ENCODE measurements at regions not wholly inside any gene's neighbourhood (a gene's known extent, or its start where the extent isn't known, plus 50 kb on each side); places are given as distances from the start of the nearest gene placed in this dataset.

DNA sequence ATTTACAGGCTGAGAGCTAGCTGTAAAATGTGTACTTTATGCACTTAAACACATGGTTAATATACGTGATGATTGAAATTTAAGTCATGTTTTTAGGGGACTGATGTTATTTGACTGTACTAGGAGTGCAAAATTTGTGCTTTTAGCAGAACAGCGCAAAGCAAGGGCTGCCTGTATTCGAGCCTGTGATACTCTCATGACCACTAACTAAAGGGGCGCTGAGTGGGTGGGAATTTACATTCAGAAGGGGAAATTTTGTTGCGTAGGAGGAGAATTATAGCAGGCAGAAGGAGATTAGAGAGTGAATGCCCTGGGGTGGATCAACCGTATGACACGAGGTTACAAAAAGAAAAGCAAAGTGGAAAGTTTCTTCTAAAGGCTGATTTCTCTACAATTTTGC is 271.8 kb upstream of the HTR2A start:
- no peak for DNase-seq (ENCODE audit: low spot score)

DNA sequence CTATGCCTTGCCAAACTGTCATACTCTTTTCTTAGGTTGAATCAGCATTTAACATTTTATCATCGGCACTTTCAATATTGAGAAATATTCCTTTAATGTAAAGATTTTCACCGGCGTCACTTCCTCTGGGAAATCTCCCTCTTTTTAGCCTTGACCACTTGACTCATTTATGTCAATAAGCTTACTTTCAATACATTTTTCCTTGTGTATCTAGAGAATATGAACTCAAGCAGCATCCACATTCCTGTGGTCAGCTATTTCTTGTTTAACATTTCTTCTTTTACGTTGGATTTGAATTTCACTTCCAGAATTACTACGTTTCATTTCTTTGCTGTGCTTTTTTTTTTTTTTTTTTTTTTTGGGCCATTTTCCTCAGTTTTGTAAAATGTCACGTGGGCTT is 271.2 kb upstream of the HTR2A start:
- no peak for DNase-seq (ENCODE audit: low spot score)

DNA sequence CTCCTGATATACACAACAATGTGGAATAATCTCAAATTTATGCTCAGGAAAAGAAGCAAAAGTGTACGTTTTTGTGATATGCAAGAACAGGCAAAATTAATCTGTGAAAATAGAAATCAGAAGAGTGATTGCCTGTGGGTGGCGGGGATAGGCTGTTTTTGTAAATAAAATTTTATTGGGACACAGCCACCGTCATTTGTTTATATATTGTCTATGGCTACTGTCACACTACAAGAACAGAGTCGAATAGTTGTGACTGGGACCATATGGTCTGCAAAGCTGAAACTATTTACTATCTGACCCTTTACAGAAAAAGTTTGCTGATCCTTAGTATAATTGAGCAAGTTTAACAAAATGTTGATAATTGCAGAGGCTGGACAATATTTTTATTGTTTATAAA is 269.5 kb upstream of the HTR2A start:
- DNase-seq (ENCODE audit: low spot score), result no peak

DNA sequence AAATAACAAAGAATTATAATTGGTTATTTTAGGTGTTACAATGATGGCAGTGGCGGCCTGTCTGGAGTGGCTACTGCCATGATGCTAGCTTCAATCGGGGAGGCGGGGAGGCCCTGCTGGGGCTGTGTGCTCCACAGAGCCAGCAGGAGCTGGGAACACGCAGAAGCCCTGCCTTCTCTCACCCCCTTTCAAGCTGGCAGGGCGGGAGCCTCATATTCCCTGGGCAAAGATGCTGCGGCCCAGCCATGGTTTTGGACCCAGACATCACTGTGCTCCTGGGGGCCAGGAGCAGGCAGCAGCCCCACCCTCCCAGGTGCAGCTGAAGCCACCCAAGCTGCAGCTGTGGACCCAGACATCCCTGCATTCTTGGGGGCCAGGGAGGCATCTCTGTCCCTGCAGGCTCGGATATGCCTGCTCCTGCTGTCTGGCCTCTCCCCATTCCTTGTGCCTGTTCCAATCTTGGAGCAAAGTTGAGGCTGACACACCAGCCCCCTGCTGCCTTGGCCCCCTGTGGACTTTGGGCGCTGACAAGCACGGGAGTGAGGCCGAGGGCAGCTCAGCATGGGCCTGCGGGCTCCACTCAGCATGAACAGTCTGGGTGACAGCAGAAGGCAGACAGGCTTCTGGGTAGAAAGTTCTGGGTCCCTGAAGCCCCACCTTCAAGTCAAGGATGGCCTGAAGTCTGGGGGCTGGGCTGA is 263.1 kb upstream of the HTR2A start:
- no peak for DNase-seq (ENCODE audit: low spot score)

DNA sequence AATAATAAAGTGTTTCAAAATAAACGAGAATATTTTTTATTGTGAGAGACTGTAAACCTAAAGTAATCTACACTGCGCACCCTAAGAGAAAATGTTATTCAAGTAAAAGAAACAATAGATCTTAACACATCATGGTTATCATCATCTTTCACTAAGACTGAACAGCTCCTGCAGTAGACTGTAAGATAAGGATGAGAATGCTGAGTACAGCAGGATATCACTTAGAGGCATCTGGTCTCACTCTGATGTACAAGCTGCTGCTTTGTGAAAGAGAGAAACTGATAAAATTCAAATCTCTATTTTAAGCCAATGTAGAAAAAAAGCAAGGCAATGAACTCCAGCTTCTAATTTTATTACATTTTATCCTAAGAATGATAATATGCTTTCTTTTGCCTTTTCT is 261.7 kb upstream of the HTR2A start:
- DNase-seq (ENCODE audit: low spot score), result no peak

DNA sequence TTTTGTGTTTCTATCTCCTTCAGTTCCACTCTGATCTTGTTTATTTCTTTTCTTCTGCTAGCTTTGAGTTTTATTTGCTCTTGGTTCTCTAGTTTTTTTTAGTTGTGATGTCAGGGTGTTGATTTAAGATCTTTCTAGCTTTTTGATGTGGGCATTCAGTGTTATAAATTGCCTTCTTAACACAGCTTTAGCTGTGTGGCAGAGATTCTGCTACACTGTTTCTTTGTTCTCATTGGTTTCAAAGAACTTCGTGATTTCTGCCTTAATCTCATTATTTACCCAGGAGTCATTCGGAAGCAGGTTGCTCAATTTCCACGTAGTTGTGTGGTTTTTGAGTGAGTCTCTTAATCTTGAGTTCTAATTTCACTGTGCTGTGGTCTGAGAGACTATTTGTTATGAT is 251.7 kb upstream of the HTR2A start:
- DNase-seq (ENCODE audit: low spot score), result no peak

DNA sequence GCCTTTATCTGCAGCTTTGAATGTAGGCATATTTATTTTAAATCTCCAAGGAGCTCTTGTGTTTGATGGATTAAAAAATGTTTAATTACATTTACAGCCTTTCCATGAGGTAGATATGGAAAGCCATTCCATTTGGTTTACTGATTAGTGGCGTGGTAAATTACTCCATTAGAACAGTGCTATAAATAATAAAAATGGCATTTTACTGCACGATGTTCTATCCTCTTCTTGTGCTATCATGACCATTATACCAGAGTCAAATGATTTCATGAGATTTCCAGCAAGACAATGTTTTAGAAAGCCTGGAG is 250.9 kb upstream of the HTR2A start:
- DNase-seq (ENCODE audit: low spot score), result no peak

DNA sequence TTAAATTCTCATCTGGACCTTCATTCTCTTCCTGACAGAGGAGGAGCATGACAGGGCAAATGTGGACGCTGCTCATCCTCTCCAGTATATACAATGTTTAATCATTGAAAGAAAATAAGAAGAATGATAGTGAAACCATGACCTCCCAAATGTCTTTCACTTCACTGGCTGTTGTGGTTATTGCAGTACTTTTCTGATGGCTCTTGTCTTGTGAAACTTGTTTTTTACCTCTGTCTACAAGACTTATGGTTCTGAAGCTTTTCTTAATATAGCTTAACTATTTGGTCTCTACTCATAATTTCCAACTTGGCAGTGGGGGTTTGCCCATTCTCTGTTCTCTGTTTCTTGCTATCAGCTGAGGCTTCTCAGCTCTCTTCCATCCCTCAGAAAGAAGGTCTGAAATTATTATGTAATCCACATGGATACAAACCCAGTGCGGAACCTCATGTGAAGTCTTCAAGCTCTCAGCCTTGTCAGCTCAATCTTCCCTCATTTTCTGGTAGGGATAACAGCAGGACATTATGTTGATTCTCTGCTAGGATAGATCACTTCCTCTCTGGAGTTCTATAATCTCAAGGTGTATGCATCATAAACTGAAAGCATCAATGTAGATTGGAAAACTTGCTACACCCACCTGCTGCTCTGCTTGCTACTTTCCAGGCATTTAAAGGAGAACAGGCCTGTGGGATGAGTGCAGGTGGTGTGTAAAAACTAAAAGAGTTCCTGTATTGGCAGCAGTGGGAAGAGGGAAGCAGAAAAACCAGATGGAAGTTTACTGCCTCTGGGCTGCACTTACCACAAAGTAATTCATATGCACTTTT is 250.3 kb upstream of the HTR2A start:
- no peak for DNase-seq (ENCODE audit: low spot score)

DNA sequence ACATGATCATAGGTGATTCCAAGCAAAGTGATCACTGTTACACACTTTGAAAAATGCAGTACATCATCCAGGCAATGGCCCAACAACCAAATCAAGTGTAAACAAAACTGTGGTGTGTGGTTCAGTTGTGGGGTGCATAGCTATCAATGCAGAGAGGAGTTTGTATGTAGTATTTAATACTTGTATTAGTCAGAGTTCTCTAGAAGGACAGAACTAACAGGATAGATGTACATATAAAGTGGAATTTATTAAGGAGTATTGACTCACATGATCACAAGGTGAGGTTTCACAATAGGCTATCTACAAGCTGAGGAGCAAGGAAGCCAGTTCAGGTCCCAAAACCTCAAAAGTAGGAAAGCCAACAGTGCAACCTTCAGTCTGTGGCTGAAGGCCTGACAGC is 249.3 kb upstream of the HTR2A start:
- no peak for DNase-seq (ENCODE audit: low spot score)

DNA sequence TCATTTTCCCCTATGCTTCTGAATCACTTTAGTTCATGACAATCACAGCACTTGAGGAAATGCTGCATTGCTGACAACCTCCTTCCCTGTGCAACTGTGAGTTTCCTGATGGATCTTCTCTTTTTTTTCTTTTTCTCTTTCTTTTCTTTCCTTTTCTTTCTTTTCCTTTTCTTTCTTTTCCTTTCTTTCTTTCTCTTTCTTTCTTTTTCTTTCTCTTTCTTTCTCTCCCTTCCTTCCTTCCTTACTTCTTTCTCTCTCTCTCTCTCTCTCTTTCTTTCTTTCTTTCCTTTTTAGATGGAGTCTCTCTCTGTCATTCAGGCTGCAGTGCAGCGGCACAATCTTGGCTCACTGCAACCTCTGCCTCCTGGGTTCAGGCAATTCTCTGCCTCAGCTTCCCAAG is 247.9 kb upstream of the HTR2A start:
- no peak for DNase-seq (ENCODE audit: low spot score)

DNA sequence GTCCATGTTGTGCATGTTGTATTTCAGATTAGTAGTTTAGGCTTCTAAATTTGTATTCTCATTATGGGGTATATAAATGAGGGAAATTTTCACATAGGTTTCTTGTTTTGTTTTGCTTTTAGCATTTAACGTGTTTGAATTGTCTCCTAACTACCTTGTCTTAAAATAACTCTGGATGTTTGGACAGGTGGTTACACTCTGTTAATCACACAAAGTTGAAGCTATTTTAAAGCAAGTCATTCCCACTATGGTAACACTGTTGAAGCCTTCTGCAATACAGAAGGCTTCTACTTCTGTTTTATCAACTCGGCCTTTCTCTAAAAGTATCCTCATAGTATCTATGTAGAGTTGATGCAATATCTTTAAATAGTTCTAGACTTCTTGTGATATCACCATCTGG is 245.3 kb upstream of the HTR2A start:
- no peak for DNase-seq (ENCODE audit: low spot score)

DNA sequence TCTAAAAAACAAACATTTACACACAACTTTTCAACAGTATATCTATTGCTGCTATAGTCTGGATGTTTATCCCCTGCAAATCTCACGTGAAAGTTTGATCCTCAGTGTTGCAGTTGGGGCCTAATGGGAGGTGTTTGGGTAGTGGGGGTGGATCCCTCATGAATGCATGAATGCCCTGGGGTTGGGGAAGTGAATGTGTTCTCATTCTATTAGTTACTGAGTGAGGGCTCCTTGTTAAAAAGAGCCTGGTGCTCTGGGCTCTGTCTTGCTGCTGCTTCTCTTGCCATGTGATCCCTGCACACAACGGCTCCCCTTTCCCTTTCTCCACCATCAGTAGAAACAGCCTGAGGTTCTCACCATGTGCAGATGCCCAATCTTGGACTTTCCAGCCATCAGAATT is 242.7 kb upstream of the HTR2A start:
- no peak for DNase-seq (ENCODE audit: low spot score)

DNA sequence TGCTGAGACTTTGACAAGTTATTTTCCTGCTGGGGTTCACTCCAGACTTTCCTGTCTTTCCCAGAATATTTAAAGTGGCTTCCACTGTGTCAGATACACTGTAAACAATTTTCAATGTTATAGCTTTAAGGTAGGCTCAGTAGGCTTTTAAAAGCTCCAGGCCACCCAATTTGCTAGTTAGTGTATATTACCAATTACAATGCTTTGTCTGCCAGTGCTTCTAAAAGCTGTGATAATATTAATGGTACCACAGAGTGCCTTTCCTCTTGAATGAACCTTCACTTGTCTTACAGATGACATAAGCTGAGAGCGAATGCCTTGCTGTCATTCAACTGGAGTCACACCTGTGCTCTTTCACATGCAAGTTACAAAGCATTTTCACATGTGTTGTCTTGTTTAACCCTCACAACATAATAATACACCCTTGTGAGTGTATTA is 239.7 kb upstream of the HTR2A start:
- DNase-seq (ENCODE audit: low spot score), result no peak

DNA sequence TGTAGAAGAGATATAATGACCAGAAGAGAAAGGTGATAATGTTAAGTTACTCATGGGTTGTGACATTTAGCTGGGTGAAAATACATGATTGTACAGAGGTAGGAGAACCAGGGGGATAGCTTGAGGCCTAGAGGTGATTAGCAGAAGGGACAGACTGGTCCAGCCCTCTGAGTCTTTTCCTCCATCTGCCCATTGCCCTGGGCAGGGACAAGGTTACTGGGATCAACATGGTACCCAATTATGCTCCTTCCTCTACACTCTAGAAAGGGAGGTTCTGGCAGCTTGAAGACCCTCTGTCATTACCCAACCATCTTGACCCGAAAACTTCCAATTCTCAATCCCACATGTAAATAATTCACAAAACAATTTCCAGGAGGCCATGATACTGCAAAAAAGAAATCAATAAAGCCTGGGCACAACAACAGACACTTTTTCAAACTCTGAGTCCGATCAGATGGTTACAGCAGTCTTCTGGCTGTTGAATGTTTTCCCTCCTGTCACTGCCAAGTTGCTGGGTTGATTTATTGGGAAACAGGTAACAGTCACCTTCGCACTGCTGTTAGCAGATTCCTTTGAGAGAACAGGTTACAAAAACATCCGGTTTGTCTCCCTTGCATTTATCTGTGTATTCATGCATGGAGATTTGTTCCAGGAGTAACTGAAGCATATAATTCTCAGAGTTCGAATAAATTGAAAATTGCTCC is 239.1 kb upstream of the HTR2A start:
- no peak for DNase-seq (ENCODE audit: low spot score)

DNA sequence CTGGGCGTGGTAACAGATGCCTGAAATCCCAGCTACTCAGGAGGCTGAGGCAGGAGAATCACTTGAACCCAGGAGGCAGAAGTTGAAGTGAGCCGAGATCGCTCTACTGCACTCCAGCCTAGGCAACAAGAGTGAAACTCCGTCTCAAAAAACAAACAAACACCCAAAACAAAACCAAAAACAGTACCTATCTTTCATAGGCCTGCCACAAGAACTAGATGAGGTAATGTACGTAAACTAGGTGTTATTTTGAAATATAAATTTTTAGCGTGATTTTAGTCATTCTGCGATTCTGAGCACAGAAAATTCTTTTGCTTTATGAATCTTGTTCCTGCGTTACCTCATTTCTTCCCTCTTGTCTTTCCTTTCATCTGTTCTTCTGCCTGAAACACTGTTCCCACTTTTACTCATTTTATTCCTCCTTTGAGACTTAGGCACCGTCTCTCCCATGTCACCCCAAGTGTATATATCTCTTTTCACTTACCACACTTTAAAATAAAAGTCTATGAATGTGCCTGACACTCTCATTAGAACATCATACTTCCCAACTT is 238.2 kb upstream of the HTR2A start:
- no peak for DNase-seq (ENCODE audit: low spot score)

DNA sequence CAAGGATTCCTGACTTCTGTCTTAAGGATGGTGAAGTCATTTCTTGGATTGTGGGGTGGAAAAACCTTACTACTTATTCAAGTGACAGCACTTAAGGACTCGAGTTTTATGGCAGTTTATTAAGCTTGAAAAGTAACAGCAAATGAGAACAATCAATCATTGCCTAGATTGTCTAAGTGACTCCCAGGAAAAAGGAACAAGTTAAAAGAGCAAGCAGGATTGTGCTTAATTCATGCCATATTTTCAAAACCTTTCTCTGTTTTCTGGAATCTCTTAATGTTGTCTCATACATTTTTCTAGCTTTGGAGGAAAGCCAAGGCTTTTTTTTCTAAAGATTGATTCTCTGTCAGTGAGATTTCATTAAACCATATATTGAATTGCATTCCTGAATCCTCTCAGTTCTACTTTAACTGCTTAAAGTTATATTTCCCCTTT is 236.2 kb upstream of the HTR2A start:
- DNase-seq (ENCODE audit: low spot score), result no peak

DNA sequence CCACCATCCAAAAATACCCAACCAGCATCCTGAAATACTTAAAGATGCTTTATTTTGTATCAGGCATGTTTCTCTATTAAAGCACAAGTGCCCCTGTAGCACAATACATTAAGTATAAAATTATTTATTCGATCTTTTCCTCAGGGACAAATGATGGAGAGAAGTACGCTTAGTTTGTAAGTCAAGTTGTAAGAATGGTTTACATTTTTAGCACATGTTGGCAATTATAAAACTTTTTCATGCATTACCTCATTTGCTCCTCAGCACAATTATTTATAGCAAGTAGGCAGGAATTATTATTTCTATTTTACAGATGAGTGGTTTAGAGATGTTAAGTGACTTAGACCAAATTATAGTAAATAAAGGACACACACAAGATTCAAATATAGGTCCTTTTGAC is 232.6 kb upstream of the HTR2A start:
- no peak for DNase-seq (ENCODE audit: low spot score)

DNA sequence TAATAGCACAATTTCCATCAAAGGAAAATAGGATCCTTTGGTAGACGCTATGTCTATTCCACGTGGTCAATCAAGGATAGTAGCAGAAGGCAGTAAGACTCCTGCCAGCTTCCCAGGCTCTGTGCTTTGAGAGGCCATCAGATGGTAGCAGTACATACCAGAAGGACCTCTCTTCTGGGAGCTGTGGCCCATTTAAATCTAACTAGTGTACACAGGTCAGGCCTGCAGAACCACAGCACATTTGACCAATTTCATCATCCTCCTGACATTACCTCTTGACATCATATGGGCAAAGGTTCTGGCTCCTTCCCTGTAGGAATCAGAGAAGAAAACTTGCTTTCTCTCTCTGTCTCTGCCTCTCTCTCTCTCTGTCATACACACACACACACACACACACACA is 229.6 kb upstream of the HTR2A start:
- no peak for DNase-seq (ENCODE audit: low spot score)

DNA sequence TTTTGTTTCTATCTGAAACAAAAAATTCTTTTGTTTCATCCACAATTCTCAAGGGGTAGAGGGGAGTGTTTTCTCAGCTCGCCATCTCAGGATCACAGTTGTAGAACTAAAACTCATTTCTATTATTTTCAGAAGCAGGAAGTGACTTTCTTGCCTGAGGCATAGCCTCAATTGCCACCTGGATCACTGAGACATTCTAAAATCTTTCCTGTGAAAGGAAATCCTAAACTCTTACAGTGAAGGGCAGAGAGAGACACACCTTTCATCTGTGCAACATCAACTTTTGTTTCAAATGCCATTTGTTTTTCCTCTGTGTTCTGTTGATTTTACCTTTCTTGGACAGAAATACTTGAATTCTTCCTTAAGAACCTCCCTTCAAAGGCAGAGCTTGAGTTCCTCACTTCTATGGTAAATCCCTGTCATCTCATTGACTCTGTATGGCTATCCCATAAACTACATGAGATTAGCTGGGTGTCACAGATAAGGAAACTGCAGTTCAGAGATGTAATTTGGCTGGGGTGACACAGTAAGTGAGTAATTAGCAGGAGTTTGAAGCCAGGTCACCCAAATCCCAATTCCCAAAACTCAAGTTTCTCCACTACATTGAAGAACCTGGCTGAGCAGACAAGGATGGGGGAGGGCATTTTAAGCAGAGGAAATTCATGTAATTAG is 224.4 kb upstream of the HTR2A start:
- no peak for DNase-seq (ENCODE audit: low spot score)

DNA sequence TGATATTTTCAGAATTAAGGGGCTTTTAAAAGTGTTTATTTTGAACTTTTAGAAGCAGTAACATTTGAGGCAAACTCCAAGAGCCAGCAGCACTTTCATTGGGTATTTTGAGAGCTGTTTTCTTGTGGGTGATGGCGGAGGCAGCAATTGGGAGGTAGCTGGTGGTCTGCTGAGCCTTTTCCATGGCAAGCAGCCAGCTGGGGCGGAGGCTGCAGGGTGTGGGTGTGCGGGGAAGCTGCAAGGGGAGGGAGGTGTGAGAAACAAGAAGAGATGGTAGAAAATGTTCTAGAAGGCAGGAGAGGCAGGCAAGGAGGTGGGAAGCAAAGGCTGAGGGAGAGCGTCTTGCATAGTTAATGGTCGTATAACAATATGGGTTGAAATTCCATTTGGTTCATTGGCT is 223.4 kb upstream of the HTR2A start:
- no peak for DNase-seq (ENCODE audit: low spot score)

DNA sequence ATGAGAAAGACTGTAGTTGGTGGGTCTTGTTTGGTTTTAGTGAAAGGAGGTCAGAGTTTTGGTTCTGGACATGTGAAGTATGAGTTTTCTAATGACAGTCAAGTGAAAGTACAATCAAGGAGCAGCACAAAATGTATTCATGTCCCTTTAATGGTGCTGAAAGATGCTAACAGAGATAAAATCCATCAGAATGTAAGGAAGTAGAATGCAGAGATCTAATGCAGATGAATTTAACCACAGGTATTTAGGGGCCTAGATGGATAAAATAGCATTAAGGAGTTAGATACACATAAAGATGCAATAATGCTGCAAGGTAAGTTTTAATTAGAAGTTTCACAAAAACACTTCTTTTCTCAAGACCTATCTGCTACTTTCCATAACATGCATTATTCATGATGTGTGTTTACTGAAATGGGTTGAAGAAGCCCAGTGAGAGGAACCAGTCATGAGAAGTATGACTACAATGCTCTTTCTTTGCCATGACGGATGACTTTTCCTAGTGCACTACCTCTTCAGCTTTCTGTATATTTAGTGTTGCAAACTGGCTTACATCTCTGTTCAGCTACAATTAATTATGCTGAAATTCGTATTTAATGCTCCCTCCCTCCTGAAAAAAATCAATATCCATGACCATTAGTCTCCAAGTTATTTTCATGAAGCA is 222.9 kb upstream of the HTR2A start:
- DNase-seq (ENCODE audit: low spot score), result no peak

DNA sequence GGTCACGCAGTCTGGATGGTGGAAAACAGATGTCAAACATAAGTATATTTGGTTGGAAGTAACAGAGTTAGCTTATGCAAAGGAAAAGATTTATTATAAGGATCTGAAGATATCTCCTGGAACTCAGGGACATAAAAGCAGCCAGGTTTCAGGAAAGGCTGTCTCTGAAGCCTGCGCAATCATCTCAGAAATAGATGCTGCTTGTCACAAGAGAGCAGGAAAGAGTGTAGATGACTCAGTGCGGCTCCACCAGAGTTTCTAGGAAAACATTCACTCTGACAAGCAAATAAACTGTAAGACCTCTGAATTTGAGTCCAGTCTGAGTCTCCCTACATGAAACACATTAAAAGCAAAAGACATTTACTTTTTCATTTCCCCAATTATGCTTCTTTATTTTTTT is 220.4 kb upstream of the HTR2A start:
- DNase-seq (ENCODE audit: low spot score), result peak; percentile 56

All from AG20443 (cell line).